ENCODE measurements at regions not wholly inside any gene's neighbourhood (a gene's known extent, or its start where the extent isn't known, plus 50 kb on each side); places are given as distances from the start of the nearest gene placed in this dataset.

GRCh38 chr2:11048335-11049008 is 106.8 kb upstream of the SLC66A3 start:
- no peaks in the 10 kb centered on the region for H3K9me3 ChIP-seq (ENCODE audit: control insufficient read depth, low read depth, low read length)
- no peaks in the 10 kb centered on the region for H3K4me1 ChIP-seq (ENCODE audit: insufficient read depth, low read length)
- H4K8ac ChIP-seq (replicated peaks; ENCODE audit: insufficient read length, low read depth, low read length), result no peak overlapping the region
- no peak for TF ChIP-seq CTCF (conservative IDR thresholded peaks at IDR 0.05)
- H2BK12ac ChIP-seq (ENCODE audit: insufficient read length, low read depth, low read length), result no peak overlapping the region
- no peak overlapping the region for H2BK120ac ChIP-seq (ENCODE audit: low read depth, low read length, poor library complexity, severe bottlenecking)
- no peak overlapping the region for H3K9ac ChIP-seq (ENCODE audit: extremely low read depth, insufficient read length, low read length)
- H2BK20ac ChIP-seq (ENCODE audit: low read depth, low read length, poor library complexity, severe bottlenecking), result no peak overlapping the region
- H3K14ac ChIP-seq (ENCODE audit: insufficient read depth, low read length), result no peak overlapping the region
- no peaks in the 10 kb centered on the region for H3K36me3 Mint-ChIP-seq (ENCODE audit: insufficient read depth in 1 of 3, low read depth in 3 of 3)
- peak overlapping the region in 1 of 3 experiments; percentile 13; a peak in 1 of 7 replicates for H3K27ac Mint-ChIP-seq
- H2AFZ ChIP-seq (ENCODE audit: low read length), result no peak overlapping the region
- no peak overlapping the region for H3K4ac ChIP-seq (ENCODE audit: low read depth, low read length)
- no peaks in the 10 kb centered on the region for H3K9me3 Mint-ChIP-seq
- H4K20me1 ChIP-seq (ENCODE audit: control insufficient read depth, insufficient read depth, insufficient read length), result no peaks in the 10 kb centered on the region
- H3K23me2 ChIP-seq (ENCODE audit: insufficient read length, low read depth, low read length, poor library complexity, severe bottlenecking), result no peaks in the 10 kb centered on the region
- no peaks in the 10 kb centered on the region for H3K79me2 ChIP-seq (ENCODE audit: insufficient read depth, low read length)
- H3K27me3 Mint-ChIP-seq (ENCODE audit: low read depth), result peaks cover 4% of the 10 kb centered on the region; the same call in 1 of the 2 replicates
- H3K23ac ChIP-seq (ENCODE audit: insufficient read length, low read depth, low read length), result no peak overlapping the region
- H3K79me1 ChIP-seq (ENCODE audit: insufficient read depth, low read depth, low read length, poor library complexity, severe bottlenecking), result no peaks in the 10 kb centered on the region
- H4K5ac ChIP-seq (ENCODE audit: insufficient read length, low read depth, low read length), result no peak overlapping the region
- H2BK15ac ChIP-seq (ENCODE audit: low read depth, low read length), result no peak overlapping the region
- no peak overlapping the region for H2AK5ac ChIP-seq (ENCODE audit: insufficient read length, low read length)
- no peak overlapping the region for H3K27ac ChIP-seq (ENCODE audit: insufficient read length, low read depth, low read length)
- no peak overlapping the region for H3T11ph ChIP-seq (ENCODE audit: low read length)
- H3K27me3 ChIP-seq (ENCODE audit: insufficient read depth, low read length), result no peaks in the 10 kb centered on the region
- H3K4me2 ChIP-seq (ENCODE audit: insufficient read depth, insufficient read length, low read length), result no peak overlapping the region
- no peak overlapping the region for H3K56ac ChIP-seq (ENCODE audit: insufficient read length, low read depth, low read length)
- H3K4me1 Mint-ChIP-seq, result peaks cover under 1 to 1% of the 10 kb centered on the region in 2 experiments; a peak in 1 of 4 replicates
- no peak for DNase-seq
- no peak overlapping the region for H2BK5ac ChIP-seq (ENCODE audit: insufficient read length, low read length)
- H3K4me3 Mint-ChIP-seq, result no peak overlapping the region
- WGBS (ENCODE audit: extremely low coverage, insufficient read length, low lambda C conversion rate), result no CpG with 5 or more reads among the region's 14 CpGs
- H3K18ac ChIP-seq (ENCODE audit: insufficient read length, low read depth, low read length), result no peak overlapping the region
- no peak overlapping the region for H4K91ac ChIP-seq (ENCODE audit: insufficient read length, low read depth, low read length)
